DOHH2 (cell line): ENCODE measurements at regions not wholly inside any gene's neighbourhood (a gene's known extent, or its start where the extent isn't known, plus 50 kb on each side); places are given as distances from the start of the nearest gene placed in this dataset.

Source experiments
- CTCF ChIP-seq: fragments of 200-600 bp; sonication (generic); IDR thresholded peaks from one replicate; pipeline ENCODE4 v1.5.1; 2014; ENCODE audit warnings: antibody characterized with exemption, mild to moderate bottlenecking, low read depth, low read length; ENCODE audit not compliant: poor library complexity, severe bottlenecking
- EZH2phosphoT487 ChIP-seq: fragments of 200-600 bp; sonication (generic); IDR thresholded peaks from 2 replicates; pipeline ENCODE4 v1.6.1; 2017; ENCODE audit warnings: borderline replicate concordance, mild to moderate bottlenecking, antibody characterized with exemption, low read length, moderate library complexity, mixed read lengths

- TF ChIP-seq CTCF (no peak), EZH2phosphoT487 (no peak)
Observed at GRCh38 chr9:109861918-109862317, 81.9 kb downstream of the PALM2AKAP2 start.
